Testis (tissue), 2 donors: ENCODE measurements at regions not wholly inside any gene's neighbourhood (a gene's known extent, or its start where the extent isn't known, plus 50 kb on each side); places are given as distances from the start of the nearest gene placed in this dataset.

Experiments
- POLR2A ChIP-seq: fragments of 450-650 bp; IDR thresholded peaks from one replicate; pipeline ENCODE4 v1.6.1; 2017; ENCODE audit warnings: antibody characterized with exemption, mild to moderate bottlenecking, moderate library complexity
- TF ChIP-seq, protein P1 (sequence below), 3 experiments: fragments of 450-650 bp in 2 of 3; fragments of 200-600 bp in 1 of 3; sonication (generic) in 1 of 3; IDR thresholded peaks; one replicate each; pipeline ENCODE4 v1.5.1; 2016 to 2019; ENCODE audit warnings: antibody characterized with exemption in 3 of 3, mild to moderate bottlenecking in 2 of 3, moderate library complexity in 1 of 3

DNA sequence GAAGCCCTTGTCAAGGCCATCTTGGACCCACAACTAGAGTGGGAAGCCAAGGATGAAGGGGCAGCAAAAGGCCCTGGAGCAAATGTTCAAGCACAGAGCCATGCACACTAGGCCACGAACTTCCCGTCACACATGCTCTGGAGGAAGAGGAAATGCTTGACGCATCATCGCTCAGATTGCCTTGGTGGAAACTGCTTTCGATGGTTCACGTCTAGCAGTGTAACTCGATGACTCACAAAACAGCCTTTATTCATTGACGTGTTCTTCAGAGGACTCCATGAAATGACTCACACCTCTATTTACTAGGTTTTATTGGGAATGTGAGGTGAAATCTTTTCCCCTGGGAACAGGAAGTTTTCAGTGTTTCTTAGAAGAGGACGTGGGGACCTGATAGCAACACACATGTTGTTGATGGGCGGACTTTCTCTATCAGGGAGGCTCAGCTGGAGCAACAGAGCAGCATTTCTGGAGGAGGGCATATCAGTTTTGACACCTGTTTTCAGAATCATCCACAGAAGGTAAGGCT, 79.8 kb upstream of the FLT1 start:
- TF ChIP-seq, protein P1, sequence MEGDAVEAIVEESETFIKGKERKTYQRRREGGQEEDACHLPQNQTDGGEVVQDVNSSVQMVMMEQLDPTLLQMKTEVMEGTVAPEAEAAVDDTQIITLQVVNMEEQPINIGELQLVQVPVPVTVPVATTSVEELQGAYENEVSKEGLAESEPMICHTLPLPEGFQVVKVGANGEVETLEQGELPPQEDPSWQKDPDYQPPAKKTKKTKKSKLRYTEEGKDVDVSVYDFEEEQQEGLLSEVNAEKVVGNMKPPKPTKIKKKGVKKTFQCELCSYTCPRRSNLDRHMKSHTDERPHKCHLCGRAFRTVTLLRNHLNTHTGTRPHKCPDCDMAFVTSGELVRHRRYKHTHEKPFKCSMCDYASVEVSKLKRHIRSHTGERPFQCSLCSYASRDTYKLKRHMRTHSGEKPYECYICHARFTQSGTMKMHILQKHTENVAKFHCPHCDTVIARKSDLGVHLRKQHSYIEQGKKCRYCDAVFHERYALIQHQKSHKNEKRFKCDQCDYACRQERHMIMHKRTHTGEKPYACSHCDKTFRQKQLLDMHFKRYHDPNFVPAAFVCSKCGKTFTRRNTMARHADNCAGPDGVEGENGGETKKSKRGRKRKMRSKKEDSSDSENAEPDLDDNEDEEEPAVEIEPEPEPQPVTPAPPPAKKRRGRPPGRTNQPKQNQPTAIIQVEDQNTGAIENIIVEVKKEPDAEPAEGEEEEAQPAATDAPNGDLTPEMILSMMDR (IDR thresholded peaks at IDR 0.05), result no peak
- no peak for TF ChIP-seq POLR2A
